Thyroid gland (tissue), 4 donors: ENCODE measurements at regions not wholly inside any gene's neighbourhood (a gene's known extent, or its start where the extent isn't known, plus 50 kb on each side); places are given as distances from the start of the nearest gene placed in this dataset.

Source experiments
- DNase-seq, 2 donors: peaks; one replicate each; pipeline ENCODE4 v3.0.0-alpha.2; 2019
- H3K27ac ChIP-seq, 3 donors: fragments of 200-600 bp; sonication (generic); 1 replicate in 2 of 3; 2 replicates in 1 of 3; pipeline ENCODE4 v1.5.1; 2016 to 2019; ENCODE audit warnings: mild to moderate bottlenecking in 1 of 3, moderate library complexity in 1 of 3
- H3K27me3 ChIP-seq: fragments of 200-600 bp; sonication (generic); one replicate; pipeline ENCODE4 v1.5.1; 2019
- H3K36me3 ChIP-seq, 2 donors: fragments of 200-600 bp; sonication (generic); one replicate each; pipeline ENCODE4 v1.5.1; 2016 to 2019
- H3K4me1 ChIP-seq, 2 donors: fragments of 200-600 bp; sonication (generic); one replicate each; pipeline ENCODE4 v1.5.1; 2017 to 2019
- H3K4me3 ChIP-seq, 3 donors: fragments of 200-600 bp; sonication (generic); replicated peaks in 1 of 3; 1 replicate in 2 of 3; 2 replicates in 1 of 3; pipeline ENCODE4 v1.5.1; 2016; ENCODE audit warnings: mild to moderate bottlenecking in 1 of 3
- H3K9me3 ChIP-seq: fragments of 200-600 bp; sonication (generic); one replicate; pipeline ENCODE4 v1.5.1; 2017
- POLR2A ChIP-seq, 2 donors: fragments of 450-650 bp; IDR thresholded peaks; one replicate each; pipeline ENCODE4 v1.6.1; 2017; ENCODE audit warnings: antibody characterized with exemption in 2 of 2, mild to moderate bottlenecking in 2 of 2, moderate library complexity in 1 of 2
- WGBS, 2 donors: methylation state at CpG; one replicate each; pipeline ENCODE4 v1.1.5; 2017; 5-methylcytosine and 5-hydroxymethylcytosine counted together
- intact Hi-C: fragments of 100-400 bp; cut with DNase I; formaldehyde crosslinking; loops from one replicate; pipeline ENCODE4 v1.15.1; 2023
- TF ChIP-seq, protein P1 (sequence below), 6 experiments: fragments of 200-600 bp in 3 of 6; fragments of 450-650 bp in 3 of 6; sonication (generic) in 3 of 6; IDR thresholded peaks; one replicate each; pipeline ENCODE4 v1.5.1; 2016 to 2019; ENCODE audit warnings: antibody characterized with exemption in 6 of 6, mild to moderate bottlenecking in 2 of 6, inconsistent platforms in 1 of 6, moderate library complexity in 1 of 6

DNA sequence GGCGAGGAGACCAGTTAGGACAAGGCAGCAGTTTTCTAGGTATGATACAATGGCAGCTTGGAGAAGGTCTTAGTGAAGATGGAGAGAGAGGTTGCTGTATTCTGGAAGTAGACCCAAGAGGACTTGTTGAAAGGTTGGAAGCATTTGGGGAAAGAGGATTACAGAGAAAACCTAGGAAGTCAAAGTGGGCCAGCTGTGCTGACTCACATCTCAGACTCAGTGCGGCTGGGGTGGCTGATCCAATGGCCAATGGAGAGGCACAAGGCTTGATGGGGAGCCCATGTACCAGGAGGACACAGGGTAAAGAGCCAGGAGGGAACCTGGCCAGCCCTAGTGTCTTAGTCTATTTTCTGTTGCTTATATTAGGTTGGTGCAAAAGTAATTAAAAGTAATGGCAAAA is 194.5 kb upstream of the GALNT17 start:
- no peaks in the 10 kb centered on the region for H3K27me3 ChIP-seq

DNA sequence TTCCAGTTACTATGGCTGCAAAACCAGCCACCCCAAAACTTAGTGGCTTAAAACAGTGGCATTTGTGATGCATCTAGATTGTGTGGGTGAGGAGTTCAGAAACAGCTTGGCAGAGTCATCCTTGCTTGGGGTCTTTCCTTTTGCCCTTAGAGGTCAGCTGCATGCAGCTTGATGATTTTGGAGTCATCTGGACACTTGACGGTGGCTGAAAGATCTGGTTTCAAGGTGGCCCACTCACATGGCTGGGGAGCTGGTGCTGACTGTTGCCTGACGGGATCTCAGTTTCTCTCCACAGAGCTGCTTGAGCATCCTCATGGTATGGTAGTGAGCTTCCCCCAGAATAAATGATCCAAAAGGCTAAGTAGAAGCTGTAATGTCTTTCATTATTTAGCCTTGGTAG is 191.3 kb upstream of the GALNT17 start:
- H3K27ac ChIP-seq, result no peak overlapping the region
- intact Hi-C loops, result no loop called here
- H3K36me3 ChIP-seq, result no peaks in the 10 kb centered on the region
- DNase-seq, result no peak
- no peak for TF ChIP-seq POLR2A (IDR thresholded peaks at IDR 0.05)
- TF ChIP-seq, protein P1, sequence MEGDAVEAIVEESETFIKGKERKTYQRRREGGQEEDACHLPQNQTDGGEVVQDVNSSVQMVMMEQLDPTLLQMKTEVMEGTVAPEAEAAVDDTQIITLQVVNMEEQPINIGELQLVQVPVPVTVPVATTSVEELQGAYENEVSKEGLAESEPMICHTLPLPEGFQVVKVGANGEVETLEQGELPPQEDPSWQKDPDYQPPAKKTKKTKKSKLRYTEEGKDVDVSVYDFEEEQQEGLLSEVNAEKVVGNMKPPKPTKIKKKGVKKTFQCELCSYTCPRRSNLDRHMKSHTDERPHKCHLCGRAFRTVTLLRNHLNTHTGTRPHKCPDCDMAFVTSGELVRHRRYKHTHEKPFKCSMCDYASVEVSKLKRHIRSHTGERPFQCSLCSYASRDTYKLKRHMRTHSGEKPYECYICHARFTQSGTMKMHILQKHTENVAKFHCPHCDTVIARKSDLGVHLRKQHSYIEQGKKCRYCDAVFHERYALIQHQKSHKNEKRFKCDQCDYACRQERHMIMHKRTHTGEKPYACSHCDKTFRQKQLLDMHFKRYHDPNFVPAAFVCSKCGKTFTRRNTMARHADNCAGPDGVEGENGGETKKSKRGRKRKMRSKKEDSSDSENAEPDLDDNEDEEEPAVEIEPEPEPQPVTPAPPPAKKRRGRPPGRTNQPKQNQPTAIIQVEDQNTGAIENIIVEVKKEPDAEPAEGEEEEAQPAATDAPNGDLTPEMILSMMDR (IDR thresholded peaks at IDR 0.05), result no peak
- no peaks in the 10 kb centered on the region for H3K9me3 ChIP-seq
- H3K4me3 ChIP-seq, result no peak overlapping the region
- H3K27me3 ChIP-seq, result no peaks in the 10 kb centered on the region
- WGBS, 2 donors, result 95 to 96% methylated on average over 2 of the region's 2 CpGs
- no peaks in the 10 kb centered on the region for H3K4me1 ChIP-seq

More for the DNA sequence above, 194.5 kb upstream of the GALNT17 start:
- Histone ChIP-seq H3K9me3 (no peaks in the 10 kb centered on the region), H3K4me1 (no peaks in the 10 kb centered on the region), H3K4me3 (no peak overlapping the region), H3K27ac (no peak overlapping the region), H3K36me3 (no peaks in the 10 kb centered on the region)
- DNase-seq, result no peak
- WGBS, 2 donors, result 93 to 95% methylated on average over 2 of the region's 2 CpGs
- TF ChIP-seq, protein P1 (IDR thresholded peaks at IDR 0.05), result no peak
- TF ChIP-seq POLR2A (IDR thresholded peaks at IDR 0.05), result no peak
- intact Hi-C loops, result no loop called here

DNA sequence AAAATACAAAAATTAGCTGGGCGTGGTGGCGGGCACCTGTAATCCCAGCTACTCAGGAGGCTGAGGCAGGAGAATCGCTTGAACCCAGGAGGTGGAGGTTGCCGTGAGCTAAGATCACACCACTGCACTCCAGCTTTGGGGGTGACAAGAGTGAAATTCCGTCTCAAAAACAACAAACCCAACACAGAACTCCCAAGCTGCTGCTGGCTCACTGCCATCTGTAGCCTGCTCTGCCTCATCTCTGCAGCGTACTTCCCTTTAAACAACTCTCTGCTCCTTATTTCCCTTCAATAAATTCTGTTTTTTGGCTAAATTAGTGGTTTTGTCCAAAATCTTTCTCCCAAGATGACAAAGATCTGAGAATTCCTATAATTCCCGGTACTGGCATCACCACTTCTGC is 189.2 kb upstream of the GALNT17 start:
- no peak for TF ChIP-seq POLR2A (IDR thresholded peaks at IDR 0.05)
- TF ChIP-seq, protein P1 (IDR thresholded peaks at IDR 0.05), result no peak
- WGBS, 2 donors, result 64 to 68% methylated on average over 7 of the region's 7 CpGs
- no peaks in the 10 kb centered on the region for H3K9me3 ChIP-seq
- DNase-seq, result no peak
- intact Hi-C loops, result no loop called here
- H3K4me1 ChIP-seq, result no peaks in the 10 kb centered on the region
- H3K27me3 ChIP-seq, result no peaks in the 10 kb centered on the region
- no peaks in the 10 kb centered on the region for H3K36me3 ChIP-seq
- H3K27ac ChIP-seq, result no peak overlapping the region
- no peak overlapping the region for H3K4me3 ChIP-seq

DNA sequence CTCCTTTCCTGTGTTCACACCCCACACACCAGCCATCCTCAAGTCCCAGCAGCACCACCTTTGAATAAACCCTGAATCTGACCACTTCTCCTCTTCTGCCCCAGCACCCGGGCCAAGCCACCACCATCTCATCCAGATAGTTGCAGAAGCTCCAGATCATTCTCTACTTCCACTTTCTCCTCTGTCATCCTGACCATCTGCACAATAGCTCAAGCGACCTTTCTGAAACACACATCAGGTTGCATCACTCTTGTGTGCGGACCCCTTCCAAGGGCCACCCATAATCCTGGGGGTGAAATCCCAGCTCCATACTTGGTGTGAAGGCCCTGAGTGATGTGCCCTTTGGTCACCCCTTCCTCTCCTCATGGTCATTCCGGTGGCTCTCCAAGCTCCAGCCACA is 187.4 kb upstream of the GALNT17 start:
- no peak for TF ChIP-seq POLR2A (IDR thresholded peaks at IDR 0.05)
- TF ChIP-seq, protein P1 (IDR thresholded peaks at IDR 0.05), result no peak
- no peak overlapping the region for H3K4me3 ChIP-seq
- H3K9me3 ChIP-seq, result no peaks in the 10 kb centered on the region
- H3K27me3 ChIP-seq, result no peaks in the 10 kb centered on the region
- no peaks in the 10 kb centered on the region for H3K36me3 ChIP-seq
- H3K4me1 ChIP-seq, result no peaks in the 10 kb centered on the region
- WGBS, 2 donors, result 80 to 94% methylated on average over 4 of the region's 4 CpGs
- no peak for DNase-seq
- H3K27ac ChIP-seq, result no peak overlapping the region
- intact Hi-C loops, result no loop called here

DNA sequence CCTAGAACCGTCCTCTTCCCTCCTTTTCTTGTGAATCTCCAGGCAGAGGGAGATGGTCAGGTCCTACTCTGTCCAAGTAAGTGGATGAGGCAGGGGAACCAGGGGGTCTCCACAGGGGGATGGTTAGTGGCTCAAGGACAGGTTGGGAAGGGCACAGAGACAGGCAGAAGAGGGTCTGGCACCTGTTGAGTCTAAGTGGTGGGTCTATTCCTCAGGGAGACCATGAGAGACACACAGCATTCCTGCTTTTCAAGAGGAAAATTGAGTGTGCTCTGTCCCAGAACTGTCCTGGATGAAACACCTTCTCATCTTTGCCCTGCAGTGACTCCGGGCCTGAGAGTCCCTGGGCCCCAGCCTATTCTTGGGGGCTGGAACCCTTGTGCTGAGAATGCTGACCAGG is 184.8 kb upstream of the GALNT17 start:
- H3K4me3 ChIP-seq, result no peak overlapping the region
- no peaks in the 10 kb centered on the region for H3K9me3 ChIP-seq
- intact Hi-C loops, result no loop called here
- no peaks in the 10 kb centered on the region for H3K4me1 ChIP-seq
- no peak for DNase-seq
- TF ChIP-seq, protein P1 (IDR thresholded peaks at IDR 0.05), result no peak
- no peak for TF ChIP-seq POLR2A (IDR thresholded peaks at IDR 0.05)
- no peaks in the 10 kb centered on the region for H3K36me3 ChIP-seq
- no peak overlapping the region for H3K27ac ChIP-seq
- H3K27me3 ChIP-seq, result no peaks in the 10 kb centered on the region
- 73 to 84% methylated on average over 1 to 2 of the region's 2 CpGs for WGBS, 2 donors
